BE2C (cell line): ENCODE measurements at regions not wholly inside any gene's neighbourhood (a gene's known extent, or its start where the extent isn't known, plus 50 kb on each side); places are given as distances from the start of the nearest gene placed in this dataset.

Source experiments
- DNase-seq: peaks from one replicate; pipeline ENCODE4 v3.0.0-alpha.2; 2020
- H3K27me3 ChIP-seq: fragments of 250-450 bp; sonication (Bioruptor Pico); 2 replicates; pipeline ENCODE4 v1.5.1; 2020; ENCODE audit warnings: mild to moderate bottlenecking
- H3K36me3 ChIP-seq: fragments of 250-450 bp; sonication (Bioruptor Pico); 2 replicates; pipeline ENCODE4 v1.5.1; 2020; ENCODE audit warnings: mild to moderate bottlenecking
- H3K4me1 ChIP-seq: fragments of 250-450 bp; sonication (Bioruptor Pico); 2 replicates; pipeline ENCODE4 v1.5.1; 2020
- H3K4me3 ChIP-seq: 2 replicates; pipeline ENCODE4 v1.5.1; 2011; ENCODE audit warnings: low read depth, low read length
- H3K9me3 ChIP-seq: fragments of 250-450 bp; sonication (Bioruptor Pico); 2 replicates; pipeline ENCODE4 v1.5.1; 2020
- CTCF ChIP-seq: IDR thresholded peaks from 2 replicates; pipeline ENCODE4 v1.5.1; 2012; ENCODE audit warnings: mild to moderate bottlenecking, low read depth, low read length

GRCh38 chr3:59463253-59463652 lies 413.4 kb upstream of the CFAP20DC start:
- TF ChIP-seq CTCF, result no peak
- Histone ChIP-seq H3K4me1 (no peaks in the 10 kb centered on the region), H3K4me3 (no peak overlapping the region), H3K9me3 (no peaks in the 10 kb centered on the region), H3K36me3 (no peaks in the 10 kb centered on the region), H3K27me3 (no peaks in the 10 kb centered on the region)
- no peak for DNase-seq

GRCh38 chr3:59460068-59460467 lies 410.2 kb upstream of the CFAP20DC start:
- Histone ChIP-seq H3K4me3 (no peak overlapping the region), H3K27me3 (no peaks in the 10 kb centered on the region), H3K9me3 (no peaks in the 10 kb centered on the region), H3K36me3 (no peaks in the 10 kb centered on the region), H3K4me1 (no peaks in the 10 kb centered on the region)
- DNase-seq, result no peak
- no peak for TF ChIP-seq CTCF

GRCh38 chr3:59456852-59457485 lies 407.1 kb upstream of the CFAP20DC start:
- Histone ChIP-seq H3K36me3 (no peaks in the 10 kb centered on the region), H3K9me3 (no peaks in the 10 kb centered on the region), H3K4me3 (no peak overlapping the region), H3K27me3 (no peaks in the 10 kb centered on the region), H3K4me1 (no peaks in the 10 kb centered on the region)
- no peak for TF ChIP-seq CTCF
- DNase-seq, result no peak

DNA sequence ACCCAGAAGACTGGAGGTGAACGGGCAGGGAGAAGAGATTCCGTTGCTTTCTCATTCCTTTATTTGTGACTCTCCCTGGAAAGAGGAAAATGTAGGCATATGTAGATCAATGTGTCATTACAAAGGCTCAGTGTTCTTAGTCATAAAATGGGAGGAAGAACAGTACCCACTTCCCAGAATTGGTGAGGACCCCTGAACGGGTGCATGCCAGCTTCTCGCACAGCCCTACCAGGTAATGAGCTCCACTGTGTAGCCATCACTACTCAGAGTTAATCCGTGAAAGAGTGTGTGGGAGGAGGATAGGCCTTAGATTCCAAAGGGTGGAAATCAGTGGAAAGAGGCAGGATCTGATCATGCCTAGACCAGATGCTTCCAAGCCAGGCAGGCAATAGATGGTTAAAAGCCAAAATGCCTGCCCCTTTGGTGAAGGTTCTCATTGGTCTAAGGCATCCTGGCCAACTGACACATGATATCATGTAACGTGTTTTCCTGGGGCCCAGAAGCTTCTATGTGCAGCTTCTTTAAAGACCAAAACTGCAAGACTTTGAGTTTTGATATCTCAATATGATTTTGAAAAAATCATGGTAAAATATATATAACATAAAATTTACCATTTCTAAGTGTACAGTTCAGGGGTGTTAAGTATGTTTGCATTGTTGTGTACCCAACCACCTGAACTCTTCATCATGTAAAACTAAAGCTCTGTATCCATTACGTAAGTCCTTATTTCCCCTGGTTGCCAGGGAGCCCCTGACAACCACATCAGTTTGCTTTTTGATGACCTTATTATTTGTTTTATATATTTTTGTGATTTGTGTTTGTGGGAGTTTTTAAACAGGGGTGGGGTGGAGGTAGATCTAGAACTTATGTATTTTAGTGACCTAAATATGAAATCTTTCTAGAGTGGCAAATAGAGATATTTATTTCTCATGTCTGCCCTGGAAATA lies 402.2 kb upstream of the CFAP20DC start:
- no peak for TF ChIP-seq CTCF
- no peaks in the 10 kb centered on the region for H3K4me1 ChIP-seq
- H3K36me3 ChIP-seq, result no peaks in the 10 kb centered on the region
- H3K27me3 ChIP-seq, result no peaks in the 10 kb centered on the region
- no peak for DNase-seq
- H3K9me3 ChIP-seq, result no peaks in the 10 kb centered on the region
- no peak overlapping the region for H3K4me3 ChIP-seq

DNA sequence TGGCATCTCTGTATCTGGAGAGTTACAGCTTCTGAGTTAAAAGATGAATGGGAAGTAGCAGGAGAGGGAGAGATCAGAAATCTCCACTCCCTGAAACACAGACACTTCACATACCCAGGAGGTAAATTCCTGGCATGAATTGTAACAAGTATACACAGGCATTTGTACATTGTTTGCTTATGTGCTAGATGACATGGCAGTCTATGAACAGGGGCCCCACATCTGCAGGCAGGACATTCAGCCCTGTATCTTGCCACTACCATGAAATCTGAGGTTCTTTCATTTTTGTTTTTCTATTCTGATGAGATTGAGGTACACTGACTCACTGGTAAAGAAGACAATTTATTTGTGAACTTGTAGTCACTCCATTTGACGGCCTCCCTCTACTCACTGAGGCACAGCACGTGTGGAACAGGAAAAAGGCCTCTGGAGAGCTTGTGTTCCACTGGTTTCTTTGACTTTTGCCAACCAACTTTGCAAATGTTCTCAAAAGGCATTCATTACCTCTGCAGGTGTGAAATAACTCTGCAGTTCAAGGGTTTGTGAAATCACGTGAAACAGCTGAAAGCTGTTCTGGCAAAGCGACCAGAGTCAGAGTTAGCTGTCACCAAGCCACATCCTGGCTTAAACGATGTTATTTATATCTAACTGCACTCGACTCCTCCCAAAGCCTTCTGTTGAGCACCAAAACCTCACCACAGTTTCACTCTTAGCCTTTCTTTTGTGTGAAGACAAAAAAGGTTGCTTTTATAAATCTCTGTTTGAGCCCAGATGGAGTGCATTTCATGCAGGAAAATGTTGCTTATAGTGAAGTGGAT lies 401.3 kb upstream of the CFAP20DC start:
- H3K36me3 ChIP-seq, result no peaks in the 10 kb centered on the region
- no peaks in the 10 kb centered on the region for H3K27me3 ChIP-seq
- H3K4me1 ChIP-seq, result no peaks in the 10 kb centered on the region
- H3K4me3 ChIP-seq, result no peak overlapping the region
- H3K9me3 ChIP-seq, result no peaks in the 10 kb centered on the region
- TF ChIP-seq CTCF, result no peak
- DNase-seq, result no peak
